Neural cell (in vitro differentiated cells): ENCODE measurements at regions not wholly inside any gene's neighbourhood (a gene's known extent, or its start where the extent isn't known, plus 50 kb on each side); places are given as distances from the start of the nearest gene placed in this dataset.

Experiments
- EP300 ChIP-seq: fragments of 450-650 bp; conservative IDR thresholded peaks from 2 replicates; pipeline ENCODE4 v1.6.1; 2014; ENCODE audit warnings: antibody characterized with exemption, mild to moderate bottlenecking, moderate library complexity; ENCODE audit not compliant: poor library complexity, severe bottlenecking
- EZH2 ChIP-seq: fragments of 200-600, 300-800 bp; shearing (Covaris generic), sonication (generic); IDR thresholded peaks from 2 replicates; pipeline ENCODE4 v1.6.1; 2014; ENCODE audit warnings: antibody characterized with exemption, low read length, borderline replicate concordance, mild to moderate bottlenecking; ENCODE audit not compliant: insufficient read depth, poor library complexity, severe bottlenecking
- TF ChIP-seq, protein P1 (sequence below): fragments of 450-650 bp; IDR thresholded peaks from 2 replicates; pipeline ENCODE4 v1.5.1; 2014; ENCODE audit warnings: antibody characterized with exemption, mild to moderate bottlenecking, moderate library complexity; ENCODE audit not compliant: poor library complexity, severe bottlenecking
- TF ChIP-seq, protein P2 (sequence below): IDR thresholded peaks from 2 replicates; pipeline ENCODE4 v1.6.1; 2012; ENCODE audit warnings: borderline replicate concordance

DNA sequence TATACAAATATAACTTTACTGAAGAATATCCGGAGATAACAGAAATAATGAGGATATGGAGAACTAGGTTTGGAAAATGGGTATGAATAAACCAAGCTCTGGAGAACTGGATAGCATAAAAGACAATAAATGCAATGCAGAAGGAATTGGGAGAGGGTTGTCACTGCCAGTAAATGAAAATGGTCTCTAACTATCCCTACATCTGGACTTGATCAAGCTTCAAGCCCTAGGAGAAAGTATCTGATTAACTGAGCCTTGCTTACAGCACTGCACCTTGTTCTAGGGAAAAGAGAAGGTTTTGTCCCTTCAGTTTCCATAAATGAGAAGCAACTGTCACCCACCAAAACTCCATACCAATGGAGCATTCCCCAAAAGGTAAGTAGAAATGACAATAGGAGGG lies 514.6 kb upstream of the ZEB2 start:
- TF ChIP-seq, protein P1, sequence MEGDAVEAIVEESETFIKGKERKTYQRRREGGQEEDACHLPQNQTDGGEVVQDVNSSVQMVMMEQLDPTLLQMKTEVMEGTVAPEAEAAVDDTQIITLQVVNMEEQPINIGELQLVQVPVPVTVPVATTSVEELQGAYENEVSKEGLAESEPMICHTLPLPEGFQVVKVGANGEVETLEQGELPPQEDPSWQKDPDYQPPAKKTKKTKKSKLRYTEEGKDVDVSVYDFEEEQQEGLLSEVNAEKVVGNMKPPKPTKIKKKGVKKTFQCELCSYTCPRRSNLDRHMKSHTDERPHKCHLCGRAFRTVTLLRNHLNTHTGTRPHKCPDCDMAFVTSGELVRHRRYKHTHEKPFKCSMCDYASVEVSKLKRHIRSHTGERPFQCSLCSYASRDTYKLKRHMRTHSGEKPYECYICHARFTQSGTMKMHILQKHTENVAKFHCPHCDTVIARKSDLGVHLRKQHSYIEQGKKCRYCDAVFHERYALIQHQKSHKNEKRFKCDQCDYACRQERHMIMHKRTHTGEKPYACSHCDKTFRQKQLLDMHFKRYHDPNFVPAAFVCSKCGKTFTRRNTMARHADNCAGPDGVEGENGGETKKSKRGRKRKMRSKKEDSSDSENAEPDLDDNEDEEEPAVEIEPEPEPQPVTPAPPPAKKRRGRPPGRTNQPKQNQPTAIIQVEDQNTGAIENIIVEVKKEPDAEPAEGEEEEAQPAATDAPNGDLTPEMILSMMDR: no peak
- TF ChIP-seq EZH2 (no peak), EP300 (no peak)
- TF ChIP-seq, protein P2, sequence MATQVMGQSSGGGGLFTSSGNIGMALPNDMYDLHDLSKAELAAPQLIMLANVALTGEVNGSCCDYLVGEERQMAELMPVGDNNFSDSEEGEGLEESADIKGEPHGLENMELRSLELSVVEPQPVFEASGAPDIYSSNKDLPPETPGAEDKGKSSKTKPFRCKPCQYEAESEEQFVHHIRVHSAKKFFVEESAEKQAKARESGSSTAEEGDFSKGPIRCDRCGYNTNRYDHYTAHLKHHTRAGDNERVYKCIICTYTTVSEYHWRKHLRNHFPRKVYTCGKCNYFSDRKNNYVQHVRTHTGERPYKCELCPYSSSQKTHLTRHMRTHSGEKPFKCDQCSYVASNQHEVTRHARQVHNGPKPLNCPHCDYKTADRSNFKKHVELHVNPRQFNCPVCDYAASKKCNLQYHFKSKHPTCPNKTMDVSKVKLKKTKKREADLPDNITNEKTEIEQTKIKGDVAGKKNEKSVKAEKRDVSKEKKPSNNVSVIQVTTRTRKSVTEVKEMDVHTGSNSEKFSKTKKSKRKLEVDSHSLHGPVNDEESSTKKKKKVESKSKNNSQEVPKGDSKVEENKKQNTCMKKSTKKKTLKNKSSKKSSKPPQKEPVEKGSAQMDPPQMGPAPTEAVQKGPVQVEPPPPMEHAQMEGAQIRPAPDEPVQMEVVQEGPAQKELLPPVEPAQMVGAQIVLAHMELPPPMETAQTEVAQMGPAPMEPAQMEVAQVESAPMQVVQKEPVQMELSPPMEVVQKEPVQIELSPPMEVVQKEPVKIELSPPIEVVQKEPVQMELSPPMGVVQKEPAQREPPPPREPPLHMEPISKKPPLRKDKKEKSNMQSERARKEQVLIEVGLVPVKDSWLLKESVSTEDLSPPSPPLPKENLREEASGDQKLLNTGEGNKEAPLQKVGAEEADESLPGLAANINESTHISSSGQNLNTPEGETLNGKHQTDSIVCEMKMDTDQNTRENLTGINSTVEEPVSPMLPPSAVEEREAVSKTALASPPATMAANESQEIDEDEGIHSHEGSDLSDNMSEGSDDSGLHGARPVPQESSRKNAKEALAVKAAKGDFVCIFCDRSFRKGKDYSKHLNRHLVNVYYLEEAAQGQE: no peak
